ENCODE measurements at regions not wholly inside any gene's neighbourhood (a gene's known extent, or its start where the extent isn't known, plus 50 kb on each side); places are given as distances from the start of the nearest gene placed in this dataset.

- no peak overlapping the region for H3K27ac ChIP-seq (ENCODE audit: low read depth in 2 of 2, low read length in 2 of 2)
- no peak for FAIRE-seq
- H3K9me3 ChIP-seq (ENCODE audit: control insufficient read depth in 2 of 3, insufficient read depth in 1 of 3, low read length in 3 of 3): no peaks in the 10 kb centered on the region
- no peak for TF ChIP-seq CTCF (IDR thresholded peaks at IDR 0.05; ENCODE audit: borderline replicate concordance, extremely low read depth, insufficient read depth)
- no peak overlapping the region for H3K9ac ChIP-seq (ENCODE audit: low read length in 3 of 3)
- H3K4me1 ChIP-seq (ENCODE audit: control insufficient read depth in 2 of 3, insufficient read depth in 2 of 3, low read depth in 1 of 3, low read length in 3 of 3): no peaks in the 10 kb centered on the region
- no peak for DNase-seq
- H3K36me3 ChIP-seq (ENCODE audit: control insufficient read depth in 2 of 3, insufficient read depth in 3 of 3, low read length in 3 of 3): no peaks in the 10 kb centered on the region
- no peaks in the 10 kb centered on the region for H3K27me3 ChIP-seq (ENCODE audit: control insufficient read depth, insufficient read depth, low read length)
- H3K4me3 ChIP-seq (ENCODE audit: low read length in 3 of 3): no peak overlapping the region
- intact Hi-C loops (cut with DNase I): no loop called here
These were observed 1621.3 kb upstream of the B3GALT2 start for GRCh38 chr1:194807530-194808220.

- Histone ChIP-seq H3K27me3 (ENCODE audit: control insufficient read depth, insufficient read depth, low read length) (no peaks in the 10 kb centered on the region), H3K4me3 (ENCODE audit: low read length in 3 of 3) (no peak overlapping the region), H3K36me3 (ENCODE audit: control insufficient read depth in 2 of 3, insufficient read depth in 3 of 3, low read length in 3 of 3) (no peaks in the 10 kb centered on the region), H3K27ac (ENCODE audit: low read depth in 2 of 2, low read length in 2 of 2) (no peak overlapping the region), H3K9ac (ENCODE audit: low read length in 3 of 3) (no peak overlapping the region), H3K9me3 (ENCODE audit: control insufficient read depth in 2 of 3, insufficient read depth in 1 of 3, low read length in 3 of 3) (no peaks in the 10 kb centered on the region), H3K4me1 (ENCODE audit: control insufficient read depth in 2 of 3, insufficient read depth in 2 of 3, low read depth in 1 of 3, low read length in 3 of 3) (no peaks in the 10 kb centered on the region)
- intact Hi-C loops (cut with DNase I): no loop called here
- DNase-seq (no peak), FAIRE-seq (no peak)
- TF ChIP-seq CTCF (IDR thresholded peaks at IDR 0.05; ENCODE audit: borderline replicate concordance, extremely low read depth, insufficient read depth): no peak
These were observed 1616.2 kb upstream of the B3GALT2 start for GRCh38 chr1:194802572-194802971.

- intact Hi-C loops (cut with DNase I): no loop called here
- DNase-seq: no peak
- no peaks in the 10 kb centered on the region for H3K27me3 ChIP-seq (ENCODE audit: control insufficient read depth, insufficient read depth, low read length)
- no peaks in the 10 kb centered on the region for H3K36me3 ChIP-seq (ENCODE audit: control insufficient read depth in 2 of 3, insufficient read depth in 3 of 3, low read length in 3 of 3)
- no peaks in the 10 kb centered on the region for H3K4me1 ChIP-seq (ENCODE audit: control insufficient read depth in 2 of 3, insufficient read depth in 2 of 3, low read depth in 1 of 3, low read length in 3 of 3)
- no peak for TF ChIP-seq CTCF (IDR thresholded peaks at IDR 0.05; ENCODE audit: borderline replicate concordance, extremely low read depth, insufficient read depth)
- no peak for FAIRE-seq
- no peak overlapping the region for H3K4me3 ChIP-seq (ENCODE audit: low read length in 3 of 3)
- H3K27ac ChIP-seq (ENCODE audit: low read depth in 2 of 2, low read length in 2 of 2): no peak overlapping the region
- H3K9me3 ChIP-seq (ENCODE audit: control insufficient read depth in 2 of 3, insufficient read depth in 1 of 3, low read length in 3 of 3): no peaks in the 10 kb centered on the region
- H3K9ac ChIP-seq (ENCODE audit: low read length in 3 of 3): no peak overlapping the region
These were observed 1609.6 kb upstream of the B3GALT2 start for GRCh38 chr1:194795917-194796593.

Measured in kidney (tissue), 13 donors.